NCI-H2196 (cell line): ENCODE measurements at regions not wholly inside any gene's neighbourhood (a gene's known extent, or its start where the extent isn't known, plus 50 kb on each side); places are given as distances from the start of the nearest gene placed in this dataset.
A peak's percentile ranks its signal among the peaks of the same experiment; 100 is the strongest.
"Not testable (repeated sequence)": the region's sequence is repeated elsewhere in the genome, so short reads cannot be mapped to it uniquely, and the experiment has no call there.

Experiments used
- DNase-seq: peaks from one replicate; lab custom pipeline; 2025; ENCODE audit not compliant: unreplicated experiment; lab: John Stamatoyannopoulos, UW

GRCh38 chr12:91506452-91506851 is 323.8 kb upstream of the DCN start:
- peak; percentile 11 for DNase-seq

- no peak for DNase-seq
These were observed 322.4 kb upstream of the DCN start for GRCh38 chr12:91505006-91505405.

GRCh38 chr12:91502208-91502607 is 319.6 kb upstream of the DCN start:
- DNase-seq: no peak

- no peak for DNase-seq
These were observed 313.7 kb upstream of the DCN start for GRCh38 chr12:91496337-91496736.

- DNase-seq: no peak
These were observed 310.7 kb upstream of the DCN start for GRCh38 chr12:91493308-91493707.

GRCh38 chr12:91492648-91493047 is 310.0 kb upstream of the DCN start:
- no peak for DNase-seq

- no peak for DNase-seq
These were observed 308.2 kb upstream of the DCN start for GRCh38 chr12:91490667-91491311.

- no peak for DNase-seq
These were observed 300.9 kb upstream of the DCN start for GRCh38 chr12:91483471-91483985.

- no peak for DNase-seq
These were observed 299.6 kb upstream of the DCN start for GRCh38 chr12:91482231-91482630.

- no peak for DNase-seq
These were observed 295.9 kb upstream of the DCN start for GRCh38 chr12:91478500-91478899.

- DNase-seq: no peak
These were observed 285.1 kb upstream of the DCN start for GRCh38 chr12:91467686-91468085.

- DNase-seq: no peak
These were observed 278.4 kb upstream of the DCN start for GRCh38 chr12:91461061-91461460.

- DNase-seq: no peak
These were observed 277.9 kb upstream of the DCN start for GRCh38 chr12:91460469-91460868.

GRCh38 chr12:91455321-91455720 is 272.7 kb upstream of the DCN start:
- no peak for DNase-seq

GRCh38 chr12:91454179-91454578 is 271.6 kb upstream of the DCN start:
- no peak for DNase-seq

- DNase-seq: not testable (repeated sequence)
These were observed 269.8 kb upstream of the DCN start for GRCh38 chr12:91452464-91452863.

GRCh38 chr12:91441993-91442952 is 259.7 kb upstream of the DCN start:
- DNase-seq: no peak

- DNase-seq: no peak
These were observed 258.6 kb upstream of the DCN start for GRCh38 chr12:91441246-91441645.

- no peak for DNase-seq
These were observed 251.5 kb upstream of the DCN start for GRCh38 chr12:91434081-91434480.

- no peak for DNase-seq
These were observed 250.1 kb upstream of the DCN start for GRCh38 chr12:91432755-91433154.

- DNase-seq: no peak
These were observed 249.5 kb upstream of the DCN start for GRCh38 chr12:91432089-91432488.

GRCh38 chr12:91424506-91424905 is 241.9 kb upstream of the DCN start:
- DNase-seq: no peak
